CD14-positive monocyte (primary cell): ENCODE measurements at regions not wholly inside any gene's neighbourhood (a gene's known extent, or its start where the extent isn't known, plus 50 kb on each side); places are given as distances from the start of the nearest gene placed in this dataset.

ENCODE experiments used
- DNase-seq, 3 donors: peaks; one replicate each; pipeline ENCODE4 v3.0.0-alpha.2; 2011 to 2022
- H2AFZ ChIP-seq: 2 replicates; pipeline ENCODE4 v1.6.0; 2012; ENCODE audit warnings: mild to moderate bottlenecking, low read depth, low read length, inconsistent platforms; ENCODE audit not compliant: insufficient read depth, poor library complexity, severe bottlenecking
- H3K27ac ChIP-seq, 2 donors: 1 replicate in 1 of 2; 2 replicates in 1 of 2; pipeline ENCODE4 v1.5.1; 2012 to 2013; ENCODE audit warnings: low read length in 2 of 2, control low read depth in 1 of 2, inconsistent platforms in 1 of 2, low read depth in 1 of 2, mild to moderate bottlenecking in 1 of 2
- H3K27me3 ChIP-seq, 2 donors: one replicate each; pipeline versions ENCODE4 v1.6.0 to v1.6.1; 2011 to 2013; ENCODE audit warnings: low read length in 2 of 2; ENCODE audit not compliant: control insufficient read depth in 2 of 2, insufficient read depth in 2 of 2
- H3K36me3 ChIP-seq, 2 donors: replicated peaks in 1 of 2; 1 replicate in 1 of 2; 2 replicates in 1 of 2; pipeline versions ENCODE4 v1.5.1 to v1.6.1; 2012 to 2013; ENCODE audit warnings: low read length in 2 of 2, control low read depth in 1 of 2, inconsistent platforms in 1 of 2, mild to moderate bottlenecking in 1 of 2; ENCODE audit not compliant: insufficient read depth in 2 of 2, control insufficient read depth in 1 of 2
- H3K4me1 ChIP-seq, 2 donors: 1 replicate in 1 of 2; 2 replicates in 1 of 2; pipeline versions ENCODE4 v1.5.1 to v1.6.1; 2012 to 2013; ENCODE audit warnings: low read length in 2 of 2, control low read depth in 1 of 2, inconsistent platforms in 1 of 2, mild to moderate bottlenecking in 1 of 2, moderate library complexity in 1 of 2; ENCODE audit not compliant: insufficient read depth in 2 of 2, control insufficient read depth in 1 of 2
- H3K4me2 ChIP-seq: replicated peaks from 2 replicates; pipeline ENCODE3; 2012; ENCODE audit warnings: low read length, moderate library complexity, mild to moderate bottlenecking; ENCODE audit not compliant: poor library complexity, severe bottlenecking; ENCODE audit errors: extremely low read depth
- H3K4me3 ChIP-seq, 3 experiments: fragments of 200-600 bp in 1 of 3; sonication (generic) in 1 of 3; replicated peaks in 1 of 3; 1 replicate in 2 of 3; 2 replicates in 1 of 3; pipeline ENCODE4 v1.5.1; 2011 to 2013; ENCODE audit warnings: low read length in 3 of 3, mild to moderate bottlenecking in 3 of 3, control low read depth in 2 of 3, low read depth in 2 of 3, inconsistent platforms in 1 of 3, moderate library complexity in 1 of 3
- H3K79me2 ChIP-seq: 2 replicates; pipeline ENCODE4 v1.6.0; 2012; ENCODE audit warnings: mild to moderate bottlenecking, control low read depth, inconsistent platforms, low read length, moderate library complexity; ENCODE audit not compliant: insufficient read depth
- H3K9ac ChIP-seq: 2 replicates; pipeline ENCODE4 v1.6.0; 2017; ENCODE audit warnings: low read length, mild to moderate bottlenecking; ENCODE audit not compliant: insufficient read depth, poor library complexity, severe bottlenecking
- H3K9me3 ChIP-seq, 2 donors: replicated peaks in 1 of 2; 1 replicate in 1 of 2; 2 replicates in 1 of 2; pipeline versions ENCODE4 v1.5.1 to v1.6.1; 2012 to 2013; ENCODE audit warnings: low read length in 2 of 2, control low read depth in 1 of 2; ENCODE audit not compliant: control insufficient read depth in 1 of 2, insufficient read depth in 1 of 2
- H4K20me1 ChIP-seq: 2 replicates; pipeline ENCODE4 v1.6.0; 2012; ENCODE audit warnings: mild to moderate bottlenecking, low read length, control low read depth, moderate library complexity; ENCODE audit not compliant: insufficient read depth
- H3K27ac Mint-ChIP-seq, 7 donors: one replicate each; pipeline ENCODE4 v1.8.0; 2020; ENCODE audit warnings: mild to moderate bottlenecking in 7 of 7, mixed read lengths in 7 of 7, moderate library complexity in 6 of 7, inconsistent platforms in 2 of 7
- H3K27me3 Mint-ChIP-seq, 3 donors: one replicate each; pipeline ENCODE4 v1.8.0; 2021 to 2022; ENCODE audit warnings: low read depth in 3 of 3, mild to moderate bottlenecking in 3 of 3, mixed read lengths in 3 of 3, moderate library complexity in 3 of 3, inconsistent platforms in 1 of 3
- H3K36me3 Mint-ChIP-seq, 2 donors: one replicate each; pipeline ENCODE4 v1.8.0; 2020; ENCODE audit warnings: mixed read lengths in 2 of 2, inconsistent platforms in 1 of 2, mild to moderate bottlenecking in 1 of 2
- H3K4me1 Mint-ChIP-seq: one replicate; pipeline ENCODE4 v1.8.0; 2020; ENCODE audit warnings: mild to moderate bottlenecking, mixed read lengths
- H3K4me3 Mint-ChIP-seq, 2 donors: one replicate each; pipeline ENCODE4 v1.8.0; 2020; ENCODE audit warnings: mild to moderate bottlenecking in 2 of 2, mixed read lengths in 2 of 2, moderate library complexity in 1 of 2
- H3K9me3 Mint-ChIP-seq, 7 donors: one replicate each; pipeline ENCODE4 v1.8.0; 2020 to 2022; ENCODE audit warnings: mixed read lengths in 7 of 7, mild to moderate bottlenecking in 6 of 7, moderate library complexity in 6 of 7, inconsistent platforms in 2 of 7
- WGBS: methylation state at CpG from one replicate; pipeline ENCODE4 v1.1.5; 2013; ENCODE audit warnings: missing lambda C conversion rate; ENCODE audit not compliant: insufficient coverage; 5-methylcytosine and 5-hydroxymethylcytosine counted together
- intact Hi-C, 2 donors: fragments of 100-400 bp; cut with micrococcal nuclease; formaldehyde crosslinking; loops; one replicate each; pipeline versions ENCODE4 v1.15.0 to v1.15.1; 2023
- TF ChIP-seq, protein P1 (sequence below): fragments of 200-600 bp; IDR thresholded peaks from one replicate; pipeline ENCODE4 v1.8.0; 2022; ENCODE audit warnings: antibody characterized with exemption, mild to moderate bottlenecking

GRCh38 chr15:47570451-47570850, 146.9 kb upstream of the SEMA6D start:
- H3K27me3 Mint-ChIP-seq, result peaks cover 2 to 4% (median 3%) of the 10 kb centered on the region in 3 donors
- Histone ChIP-seq H3K9ac (no peak overlapping the region), H3K27me3 (no peaks in the 10 kb centered on the region), H3K36me3 (no peaks in the 10 kb centered on the region), H4K20me1 (no peaks in the 10 kb centered on the region), H3K79me2 (no peaks in the 10 kb centered on the region), H2AFZ (no peak overlapping the region), H3K4me3 (no peak overlapping the region), H3K4me1 (no peaks in the 10 kb centered on the region), H3K4me2 (no peak overlapping the region), H3K27ac (no peak overlapping the region), H3K9me3 (no peaks in the 10 kb centered on the region)
- no peaks in the 10 kb centered on the region for H3K4me1 Mint-ChIP-seq
- no peak for DNase-seq
- intact Hi-C loops, result no loop called here
- WGBS, result 71% methylated on average over 4 of the region's 4 CpGs
- H3K9me3 Mint-ChIP-seq, result peaks cover 0 to 3% (median 0%) of the 10 kb centered on the region in 7 donors
- H3K27ac Mint-ChIP-seq, result no peak overlapping the region
- no peak overlapping the region for H3K4me3 Mint-ChIP-seq
- TF ChIP-seq, protein P1, sequence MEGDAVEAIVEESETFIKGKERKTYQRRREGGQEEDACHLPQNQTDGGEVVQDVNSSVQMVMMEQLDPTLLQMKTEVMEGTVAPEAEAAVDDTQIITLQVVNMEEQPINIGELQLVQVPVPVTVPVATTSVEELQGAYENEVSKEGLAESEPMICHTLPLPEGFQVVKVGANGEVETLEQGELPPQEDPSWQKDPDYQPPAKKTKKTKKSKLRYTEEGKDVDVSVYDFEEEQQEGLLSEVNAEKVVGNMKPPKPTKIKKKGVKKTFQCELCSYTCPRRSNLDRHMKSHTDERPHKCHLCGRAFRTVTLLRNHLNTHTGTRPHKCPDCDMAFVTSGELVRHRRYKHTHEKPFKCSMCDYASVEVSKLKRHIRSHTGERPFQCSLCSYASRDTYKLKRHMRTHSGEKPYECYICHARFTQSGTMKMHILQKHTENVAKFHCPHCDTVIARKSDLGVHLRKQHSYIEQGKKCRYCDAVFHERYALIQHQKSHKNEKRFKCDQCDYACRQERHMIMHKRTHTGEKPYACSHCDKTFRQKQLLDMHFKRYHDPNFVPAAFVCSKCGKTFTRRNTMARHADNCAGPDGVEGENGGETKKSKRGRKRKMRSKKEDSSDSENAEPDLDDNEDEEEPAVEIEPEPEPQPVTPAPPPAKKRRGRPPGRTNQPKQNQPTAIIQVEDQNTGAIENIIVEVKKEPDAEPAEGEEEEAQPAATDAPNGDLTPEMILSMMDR, result no peak
- H3K36me3 Mint-ChIP-seq, result no peaks in the 10 kb centered on the region

- peaks cover 2 to 5% (median 4%) of the 10 kb centered on the region in 3 donors for H3K27me3 Mint-ChIP-seq
- Histone ChIP-seq H3K4me1 (no peaks in the 10 kb centered on the region), H3K27ac (no peak overlapping the region), H3K36me3 (no peaks in the 10 kb centered on the region), H3K9me3 (no peaks in the 10 kb centered on the region), H3K9ac (no peak overlapping the region), H2AFZ (no peak overlapping the region), H3K4me2 (no peak overlapping the region), H3K4me3 (no peak overlapping the region), H4K20me1 (no peaks in the 10 kb centered on the region), H3K27me3 (no peaks in the 10 kb centered on the region), H3K79me2 (no peaks in the 10 kb centered on the region)
- DNase-seq, result no peak
- no peak overlapping the region for H3K4me3 Mint-ChIP-seq
- H3K4me1 Mint-ChIP-seq, result no peaks in the 10 kb centered on the region
- peaks cover 0 to 3% (median 0%) of the 10 kb centered on the region in 7 donors for H3K9me3 Mint-ChIP-seq
- intact Hi-C loops, result no loop called here
- H3K27ac Mint-ChIP-seq, result no peak overlapping the region
- whole genome bisulfite sequencing, result 100% methylated on average over 1 of the region's 4 CpGs
- TF ChIP-seq, protein P1, result no peak
- H3K36me3 Mint-ChIP-seq, result no peaks in the 10 kb centered on the region
These were observed 146.2 kb upstream of the SEMA6D start for GRCh38 chr15:47570881-47571640.
